ENCODE measurements at regions not wholly inside any gene's neighbourhood (a gene's known extent, or its start where the extent isn't known, plus 50 kb on each side); places are given as distances from the start of the nearest gene placed in this dataset.

- TF ChIP-seq, protein P1, sequence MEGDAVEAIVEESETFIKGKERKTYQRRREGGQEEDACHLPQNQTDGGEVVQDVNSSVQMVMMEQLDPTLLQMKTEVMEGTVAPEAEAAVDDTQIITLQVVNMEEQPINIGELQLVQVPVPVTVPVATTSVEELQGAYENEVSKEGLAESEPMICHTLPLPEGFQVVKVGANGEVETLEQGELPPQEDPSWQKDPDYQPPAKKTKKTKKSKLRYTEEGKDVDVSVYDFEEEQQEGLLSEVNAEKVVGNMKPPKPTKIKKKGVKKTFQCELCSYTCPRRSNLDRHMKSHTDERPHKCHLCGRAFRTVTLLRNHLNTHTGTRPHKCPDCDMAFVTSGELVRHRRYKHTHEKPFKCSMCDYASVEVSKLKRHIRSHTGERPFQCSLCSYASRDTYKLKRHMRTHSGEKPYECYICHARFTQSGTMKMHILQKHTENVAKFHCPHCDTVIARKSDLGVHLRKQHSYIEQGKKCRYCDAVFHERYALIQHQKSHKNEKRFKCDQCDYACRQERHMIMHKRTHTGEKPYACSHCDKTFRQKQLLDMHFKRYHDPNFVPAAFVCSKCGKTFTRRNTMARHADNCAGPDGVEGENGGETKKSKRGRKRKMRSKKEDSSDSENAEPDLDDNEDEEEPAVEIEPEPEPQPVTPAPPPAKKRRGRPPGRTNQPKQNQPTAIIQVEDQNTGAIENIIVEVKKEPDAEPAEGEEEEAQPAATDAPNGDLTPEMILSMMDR (IDR thresholded peaks at IDR 0.05) = no peak
- no peak for TF ChIP-seq POLR2A (IDR thresholded peaks at IDR 0.05)
Measured at GRCh38 chr17:77346765-77347164, 206.0 kb downstream of the SEC14L1 start.
